HG03095 (cell line): ENCODE measurements at regions not wholly inside any gene's neighbourhood (a gene's known extent, or its start where the extent isn't known, plus 50 kb on each side); places are given as distances from the start of the nearest gene placed in this dataset.
"Not testable (repeated sequence)": the region's sequence is repeated elsewhere in the genome, so short reads cannot be mapped to it uniquely, and the experiment has no call there.

Experiments
- ATAC-seq: cut with Tn5 transposase; IDR thresholded peaks from one replicate; pipeline ENCODE4 v1.9.1; 2021; ENCODE audit warnings: moderate library complexity; ENCODE audit not compliant: unreplicated experiment

- no peak for ATAC-seq
These were observed 684.2 kb upstream of the SPRY2 start for GRCh38 chr13:81025091-81025490.

GRCh38 chr13:81021284-81021840 lies 680.4 kb upstream of the SPRY2 start:
- no peak for ATAC-seq

GRCh38 chr13:81020010-81020409 lies 679.1 kb upstream of the SPRY2 start:
- no peak for ATAC-seq

GRCh38 chr13:81018936-81019335 lies 678.0 kb upstream of the SPRY2 start:
- no peak for ATAC-seq

GRCh38 chr13:81017513-81018152 lies 676.7 kb upstream of the SPRY2 start:
- ATAC-seq: no peak

GRCh38 chr13:81012031-81012430 lies 671.1 kb upstream of the SPRY2 start:
- ATAC-seq: no peak

- ATAC-seq: no peak
These were observed 661.0 kb upstream of the SPRY2 start for GRCh38 chr13:81001828-81002385.

GRCh38 chr13:80998603-80999002 lies 657.7 kb upstream of the SPRY2 start:
- ATAC-seq: not testable (repeated sequence)

GRCh38 chr13:80989747-80990146 lies 648.8 kb upstream of the SPRY2 start:
- no peak for ATAC-seq

- ATAC-seq: no peak
These were observed 648.3 kb upstream of the SPRY2 start for GRCh38 chr13:80989241-80989640.

GRCh38 chr13:80988391-80989151 lies 647.6 kb upstream of the SPRY2 start:
- no peak for ATAC-seq

- ATAC-seq: peak; percentile 91
These were observed 638.2 kb upstream of the SPRY2 start for GRCh38 chr13:80979035-80979641.

- no peak for ATAC-seq
These were observed 636.2 kb upstream of the SPRY2 start for GRCh38 chr13:80977168-80977567.

GRCh38 chr13:80975903-80976302 lies 635.0 kb upstream of the SPRY2 start:
- ATAC-seq: no peak

- ATAC-seq: no peak
These were observed 632.8 kb upstream of the SPRY2 start for GRCh38 chr13:80973721-80974120.

- ATAC-seq: no peak
These were observed 632.0 kb upstream of the SPRY2 start for GRCh38 chr13:80972857-80973478.

- no peak for ATAC-seq
These were observed 624.2 kb upstream of the SPRY2 start for GRCh38 chr13:80965097-80965496.

- ATAC-seq: no peak
These were observed 621.9 kb upstream of the SPRY2 start for GRCh38 chr13:80962855-80963254.

- ATAC-seq: no peak
These were observed 621.2 kb upstream of the SPRY2 start for GRCh38 chr13:80962173-80962572.

- no peak for ATAC-seq
These were observed 616.2 kb upstream of the SPRY2 start for GRCh38 chr13:80957019-80957655.

- ATAC-seq: no peak
These were observed 614.6 kb upstream of the SPRY2 start for GRCh38 chr13:80955501-80955900.
